ENCODE measurements at regions not wholly inside any gene's neighbourhood (a gene's known extent, or its start where the extent isn't known, plus 50 kb on each side); places are given as distances from the start of the nearest gene placed in this dataset.
"Not testable (repeated sequence)": the region's sequence is repeated elsewhere in the genome, so short reads cannot be mapped to it uniquely, and the experiment has no call there.

GRCh38 chr11:114959953-114960505 lies 281.7 kb downstream of the NXPE2 start:
- no peak for DNase-seq
- intact Hi-C loops (cut with micrococcal nuclease; ENCODE audit: unreplicated experiment) = no loop called here
- CTCF ChIA-PET = no interaction called here
- no TSS peak for BruUV-seq (replicated peaks)
- Mint-ChIP-seq H3K27me3 (ENCODE audit: unreplicated experiment) (no peaks in the 10 kb centered on the region), H3K4me3 (ENCODE audit: low read depth, unreplicated experiment) (no peak overlapping the region), H3K36me3 (ENCODE audit: insufficient read depth, unreplicated experiment) (no peaks in the 10 kb centered on the region), H3K4me1 (ENCODE audit: low read depth, unreplicated experiment) (no peaks in the 10 kb centered on the region), H3K9me3 (ENCODE audit: low read depth, unreplicated experiment) (peaks cover 7% of the 10 kb centered on the region), H3K27ac (ENCODE audit: unreplicated experiment) (no peak overlapping the region)
- no peak for TF ChIP-seq CTCF (IDR thresholded peaks at IDR 0.05; ENCODE audit: unreplicated experiment)

GRCh38 chr11:114960819-114961218 lies 282.5 kb downstream of the NXPE2 start:
- DNase-seq; intact Hi-C loops (cut with micrococcal nuclease; ENCODE audit: unreplicated experiment); H3K4me3 Mint-ChIP-seq (ENCODE audit: low read depth, unreplicated experiment); H3K4me1 Mint-ChIP-seq (ENCODE audit: low read depth, unreplicated experiment); H3K27ac Mint-ChIP-seq (ENCODE audit: unreplicated experiment); H3K36me3 Mint-ChIP-seq (ENCODE audit: insufficient read depth, unreplicated experiment); CTCF ChIA-PET; BruUV-seq (replicated peaks); H3K9me3 Mint-ChIP-seq (ENCODE audit: low read depth, unreplicated experiment); H3K27me3 Mint-ChIP-seq (ENCODE audit: unreplicated experiment): not testable (repeated sequence)

GRCh38 chr11:114964676-114965214 lies 286.4 kb downstream of the NXPE2 start:
- intact Hi-C loops (cut with micrococcal nuclease; ENCODE audit: unreplicated experiment) = no loop called here
- Mint-ChIP-seq H3K4me3 (ENCODE audit: low read depth, unreplicated experiment) (no peak overlapping the region), H3K36me3 (ENCODE audit: insufficient read depth, unreplicated experiment) (no peaks in the 10 kb centered on the region), H3K9me3 (ENCODE audit: low read depth, unreplicated experiment) (peaks cover 18% of the 10 kb centered on the region), H3K4me1 (ENCODE audit: low read depth, unreplicated experiment) (no peaks in the 10 kb centered on the region), H3K27ac (ENCODE audit: unreplicated experiment) (no peak overlapping the region), H3K27me3 (ENCODE audit: unreplicated experiment) (no peaks in the 10 kb centered on the region)
- BruUV-seq (replicated peaks) = no TSS peak
- CTCF ChIA-PET = no interaction called here
- no peak for TF ChIP-seq CTCF (IDR thresholded peaks at IDR 0.05; ENCODE audit: unreplicated experiment)
- DNase-seq = no peak

GRCh38 chr11:114970927-114971645 lies 292.8 kb downstream of the NXPE2 start:
- Mint-ChIP-seq H3K36me3 (ENCODE audit: insufficient read depth, unreplicated experiment) (no peaks in the 10 kb centered on the region), H3K4me1 (ENCODE audit: low read depth, unreplicated experiment) (no peaks in the 10 kb centered on the region), H3K27ac (ENCODE audit: unreplicated experiment) (no peak overlapping the region), H3K4me3 (ENCODE audit: low read depth, unreplicated experiment) (no peak overlapping the region), H3K9me3 (ENCODE audit: low read depth, unreplicated experiment) (peaks cover 12% of the 10 kb centered on the region), H3K27me3 (ENCODE audit: unreplicated experiment) (no peaks in the 10 kb centered on the region)
- BruUV-seq (replicated peaks) = no TSS peak
- TF ChIP-seq CTCF (IDR thresholded peaks at IDR 0.05; ENCODE audit: unreplicated experiment) = no peak
- CTCF ChIA-PET = no interaction called here
- no peak for DNase-seq
- intact Hi-C loops (cut with micrococcal nuclease; ENCODE audit: unreplicated experiment) = no loop called here

GRCh38 chr11:114972105-114972504 lies 293.8 kb downstream of the NXPE2 start:
- no peaks in the 10 kb centered on the region for H3K36me3 Mint-ChIP-seq (ENCODE audit: insufficient read depth, unreplicated experiment)
- CTCF ChIA-PET = interaction anchor here (1.3 kb wide), 1 partner anchor 11 kb away, joined by 3 read pairs; no protein-coding TSS in a partner anchor
- DNase-seq = no peak
- H3K4me3 Mint-ChIP-seq (ENCODE audit: low read depth, unreplicated experiment) = no peak overlapping the region
- no TSS peak for BruUV-seq (replicated peaks)
- no peaks in the 10 kb centered on the region for H3K4me1 Mint-ChIP-seq (ENCODE audit: low read depth, unreplicated experiment)
- H3K27ac Mint-ChIP-seq (ENCODE audit: unreplicated experiment) = no peak overlapping the region
- TF ChIP-seq CTCF (IDR thresholded peaks at IDR 0.05; ENCODE audit: unreplicated experiment) = no peak
- peaks cover 12% of the 10 kb centered on the region for H3K9me3 Mint-ChIP-seq (ENCODE audit: low read depth, unreplicated experiment)
- intact Hi-C loops (cut with micrococcal nuclease; ENCODE audit: unreplicated experiment) = no loop called here
- no peaks in the 10 kb centered on the region for H3K27me3 Mint-ChIP-seq (ENCODE audit: unreplicated experiment)
